PC-3 (cell line): ENCODE measurements at regions not wholly inside any gene's neighbourhood (a gene's known extent, or its start where the extent isn't known, plus 50 kb on each side); places are given as distances from the start of the nearest gene placed in this dataset.

Experiments
- ATAC-seq: fragments of 200-7000 bp; cut with Tn5 transposase; 2 replicates; pipeline ENCODE4 v1.9.1; 2020; ENCODE audit warnings: mild to moderate bottlenecking, moderate library complexity
- BruUV-seq: library from RNA; stranded (reverse); fragments of 400-500 nt; replicated peaks from 2 replicates; lab custom pipeline; 2021; lab: Mats Ljungman, UMichigan
- CTCF ChIA-PET: fragments of 300-600 bp; sonication (Branson Sonifier 250); formaldehyde crosslinking; loops from one replicate; lab custom pipeline; 2022; ENCODE audit warnings: antibody characterized with exemption; lab: Charles Lee
- POLR2A ChIA-PET: fragments of 300-600 bp; sonication (Branson Sonifier 250); formaldehyde crosslinking; loops from one replicate; lab custom pipeline; 2022; ENCODE audit warnings: antibody characterized with exemption; ENCODE audit not compliant: unreplicated experiment; lab: Charles Lee
- DNase-seq: peaks from one replicate; pipeline ENCODE4 v3.0.0-alpha.2; 2015
- H2AFZ ChIP-seq: fragments of 300-600 bp; sonication (generic); 2 replicates; pipeline ENCODE4 v1.6.0; 2016; ENCODE audit warnings: antibody characterized with exemption, low read length
- H3F3A ChIP-seq: fragments of 300-600 bp; sonication (generic); one replicate; pipeline ENCODE4 v1.6.0; 2017; ENCODE audit warnings: antibody characterized with exemption, low read length, control low read depth, mild to moderate bottlenecking; ENCODE audit not compliant: unreplicated experiment
- H3K27ac ChIP-seq: fragments of 300-600 bp; sonication (generic); 2 replicates; pipeline ENCODE4 v1.5.1; 2016; ENCODE audit warnings: mild to moderate bottlenecking, low read length
- H3K27me3 ChIP-seq: fragments of 300-600 bp; sonication (generic); 2 replicates; pipeline ENCODE4 v1.6.1; 2016; ENCODE audit warnings: low read length, mixed read lengths
- H3K36me3 ChIP-seq: fragments of 300-600 bp; sonication (generic); 2 replicates; pipeline ENCODE4 v1.6.1; 2016; ENCODE audit warnings: low read depth, mixed run types, low read length, mixed read lengths
- H3K4me1 ChIP-seq: fragments of 300-600 bp; sonication (generic); 2 replicates; pipeline ENCODE4 v1.5.1; 2016; ENCODE audit warnings: low read length; ENCODE audit not compliant: insufficient read depth
- H3K4me2 ChIP-seq: fragments of 300-600 bp; sonication (generic); 2 replicates; pipeline ENCODE4 v1.6.0; 2016; ENCODE audit warnings: low read length
- H3K4me3 ChIP-seq: fragments of 300-600 bp; sonication (generic); 2 replicates; pipeline ENCODE4 v1.5.1; 2016; ENCODE audit warnings: mild to moderate bottlenecking, low read length, mixed read lengths
- H3K79me2 ChIP-seq: fragments of 300-600 bp; sonication (generic); 2 replicates; pipeline ENCODE4 v1.6.1; 2017; ENCODE audit warnings: low read length, mixed read lengths
- H3K9ac ChIP-seq: fragments of 300-600 bp; sonication (generic); 2 replicates; pipeline ENCODE4 v1.6.0; 2016; ENCODE audit warnings: mild to moderate bottlenecking, low read length
- H3K9me2 ChIP-seq: fragments of 300-600 bp; sonication (generic); replicated peaks from 2 replicates; pipeline ENCODE4 v1.6.1; 2016; ENCODE audit warnings: mixed run types, low read length, mixed read lengths
- H3K9me3 ChIP-seq: fragments of 300-600 bp; sonication (generic); 2 replicates; pipeline ENCODE4 v1.6.1; 2016; ENCODE audit warnings: low read length, mixed read lengths
- H4K20me1 ChIP-seq: fragments of 300-600 bp; sonication (generic); 2 replicates; pipeline ENCODE4 v1.6.1; 2016; ENCODE audit warnings: low read length, mixed read lengths
- EZH2 ChIP-seq: fragments of 300-600 bp; sonication (generic); IDR thresholded peaks from one replicate; pipeline ENCODE4 v1.6.1; 2017; ENCODE audit warnings: antibody characterized with exemption, mild to moderate bottlenecking, low read length; ENCODE audit not compliant: unreplicated experiment
- EZH2phosphoT487 ChIP-seq: fragments of 300-600 bp; sonication (generic); IDR thresholded peaks from 2 replicates; pipeline ENCODE4 v1.6.1; 2018; ENCODE audit warnings: mild to moderate bottlenecking, antibody characterized with exemption, low read length, borderline replicate concordance
- intact Hi-C: fragments of 100-400 bp; cut with micrococcal nuclease; formaldehyde crosslinking; loops from 2 replicates; pipeline ENCODE4 v1.9.0; 2023
- TF ChIP-seq, protein P1 (sequence below): fragments of 300-600 bp; sonication (generic); conservative IDR thresholded peaks from 2 replicates; pipeline ENCODE4 v1.5.1; 2017; ENCODE audit warnings: antibody characterized with exemption, low read depth, mild to moderate bottlenecking, low read length

GRCh38 chr17:65332779-65333178, 195.6 kb downstream of the RGS9 start:
- TF ChIP-seq, protein P1, sequence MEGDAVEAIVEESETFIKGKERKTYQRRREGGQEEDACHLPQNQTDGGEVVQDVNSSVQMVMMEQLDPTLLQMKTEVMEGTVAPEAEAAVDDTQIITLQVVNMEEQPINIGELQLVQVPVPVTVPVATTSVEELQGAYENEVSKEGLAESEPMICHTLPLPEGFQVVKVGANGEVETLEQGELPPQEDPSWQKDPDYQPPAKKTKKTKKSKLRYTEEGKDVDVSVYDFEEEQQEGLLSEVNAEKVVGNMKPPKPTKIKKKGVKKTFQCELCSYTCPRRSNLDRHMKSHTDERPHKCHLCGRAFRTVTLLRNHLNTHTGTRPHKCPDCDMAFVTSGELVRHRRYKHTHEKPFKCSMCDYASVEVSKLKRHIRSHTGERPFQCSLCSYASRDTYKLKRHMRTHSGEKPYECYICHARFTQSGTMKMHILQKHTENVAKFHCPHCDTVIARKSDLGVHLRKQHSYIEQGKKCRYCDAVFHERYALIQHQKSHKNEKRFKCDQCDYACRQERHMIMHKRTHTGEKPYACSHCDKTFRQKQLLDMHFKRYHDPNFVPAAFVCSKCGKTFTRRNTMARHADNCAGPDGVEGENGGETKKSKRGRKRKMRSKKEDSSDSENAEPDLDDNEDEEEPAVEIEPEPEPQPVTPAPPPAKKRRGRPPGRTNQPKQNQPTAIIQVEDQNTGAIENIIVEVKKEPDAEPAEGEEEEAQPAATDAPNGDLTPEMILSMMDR = no peak
- TF ChIP-seq EZH2 (no peak), EZH2phosphoT487 (no peak)
- no peak for DNase-seq
- Histone ChIP-seq H3K27me3 (peaks cover 3% of the 10 kb centered on the region; the same call in 1 of the 2 replicates), H2AFZ (no peak overlapping the region), H3K27ac (no peak overlapping the region), H4K20me1 (no peaks in the 10 kb centered on the region), H3K79me2 (no peaks in the 10 kb centered on the region), H3K4me1 (peaks cover 6% of the 10 kb centered on the region; the same call in 1 of the 2 replicates), H3K4me2 (no peak overlapping the region), H3F3A (no peaks in the 10 kb centered on the region), H3K36me3 (no peaks in the 10 kb centered on the region), H3K9ac (no peak overlapping the region), H3K9me2 (no peaks in the 10 kb centered on the region), H3K9me3 (no peaks in the 10 kb centered on the region), H3K4me3 (no peak overlapping the region)
- ChIA-PET POLR2A (no interaction called here), CTCF (no interaction called here)
- no TSS peak for BruUV-seq
- intact Hi-C loops = no loop called here
- ATAC-seq = no peak

DNA sequence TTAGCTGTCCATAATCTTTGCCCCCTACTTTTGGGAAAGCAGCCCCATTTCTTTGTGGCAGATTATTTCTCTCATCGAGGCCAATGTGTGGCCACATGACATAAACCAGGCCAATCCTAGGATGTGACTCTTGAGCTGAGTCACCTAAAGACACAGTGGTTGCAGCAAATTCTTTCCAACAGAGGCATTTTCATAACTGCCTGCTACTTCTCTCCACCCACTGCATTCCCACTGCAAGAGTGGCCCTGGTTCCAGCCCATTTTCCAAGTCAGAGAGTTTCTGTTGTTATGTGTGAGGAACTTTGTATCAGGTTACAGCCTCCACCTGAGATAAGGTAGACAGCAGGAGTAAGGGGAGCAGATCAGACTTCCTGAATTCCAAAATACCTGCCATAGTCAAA, 195.2 kb downstream of the RGS9 start:
- Histone ChIP-seq H3K4me3 (no peak overlapping the region), H3K36me3 (no peaks in the 10 kb centered on the region), H3F3A (no peaks in the 10 kb centered on the region), H2AFZ (peak overlapping the region; percentile 40; the same call in 1 of the 2 replicates), H3K4me1 (peaks cover 6% of the 10 kb centered on the region; the same call in 1 of the 2 replicates), H3K27ac (no peak overlapping the region), H3K9me2 (no peaks in the 10 kb centered on the region), H3K4me2 (peak overlapping the region; percentile 17; the same call in 1 of the 2 replicates), H3K27me3 (peaks cover 3% of the 10 kb centered on the region; the same call in 1 of the 2 replicates), H4K20me1 (no peaks in the 10 kb centered on the region), H3K9ac (no peak overlapping the region), H3K79me2 (no peaks in the 10 kb centered on the region), H3K9me3 (no peaks in the 10 kb centered on the region)
- no TSS peak for BruUV-seq
- ChIA-PET POLR2A (no interaction called here), CTCF (no interaction called here)
- TF ChIP-seq, protein P1 = no peak
- TF ChIP-seq EZH2phosphoT487 (no peak), EZH2 (no peak)
- intact Hi-C loops = no loop called here
- ATAC-seq (peak; percentile 74), DNase-seq (peak; percentile 71)

DNA sequence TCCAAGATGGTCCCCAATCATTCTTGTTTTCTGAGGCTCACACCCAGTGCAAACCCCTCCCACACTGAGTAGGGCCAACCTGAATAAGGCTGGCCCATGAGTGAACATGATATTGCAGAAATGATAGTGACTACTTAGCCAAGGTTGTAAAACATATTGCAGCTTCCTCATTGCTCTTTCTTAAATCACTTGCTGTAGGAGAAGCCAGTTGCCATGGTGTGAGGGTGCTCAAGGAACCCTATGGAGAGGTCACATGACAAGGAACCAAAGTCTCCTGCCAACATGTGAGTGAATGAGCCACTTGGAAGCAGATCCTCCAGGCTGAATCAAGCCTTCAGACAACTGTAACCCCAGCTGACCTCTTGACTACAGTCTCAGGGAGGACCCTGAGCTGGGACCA, 191.4 kb downstream of the RGS9 start:
- intact Hi-C loops = no loop called here
- no TSS peak for BruUV-seq
- Histone ChIP-seq H3K79me2 (no peaks in the 10 kb centered on the region), H3K27me3 (peaks cover 3% of the 10 kb centered on the region; the same call in 1 of the 2 replicates), H3K9ac (no peak overlapping the region), H3F3A (no peaks in the 10 kb centered on the region), H3K27ac (no peak overlapping the region), H3K36me3 (no peaks in the 10 kb centered on the region), H3K4me1 (peaks cover 6% of the 10 kb centered on the region; the same call in 1 of the 2 replicates), H4K20me1 (no peaks in the 10 kb centered on the region), H3K9me2 (no peaks in the 10 kb centered on the region), H3K4me2 (no peak overlapping the region), H3K9me3 (no peaks in the 10 kb centered on the region), H2AFZ (no peak overlapping the region), H3K4me3 (no peak overlapping the region)
- ChIA-PET CTCF (no interaction called here), POLR2A (no interaction called here)
- no peak for TF ChIP-seq EZH2
- TF ChIP-seq, protein P1 = no peak
- TF ChIP-seq EZH2phosphoT487 = no peak
- DNase-seq (no peak), ATAC-seq (no peak)
